ENCODE measurements at regions not wholly inside any gene's neighbourhood (a gene's known extent, or its start where the extent isn't known, plus 50 kb on each side); places are given as distances from the start of the nearest gene placed in this dataset.
"Not testable (repeated sequence)": the region's sequence is repeated elsewhere in the genome, so short reads cannot be mapped to it uniquely, and the experiment has no call there.

- ATAC-seq (no peak), DNase-seq (no peak)
- Mint-ChIP-seq H3K27me3 (peaks cover 17% of the 10 kb centered on the region), H3K4me3 (no peak overlapping the region), H3K4me1 (no peaks in the 10 kb centered on the region), H3K9me3 (ENCODE audit: low read depth) (no peaks in the 10 kb centered on the region), H3K27ac (no peak overlapping the region), H3K36me3 (ENCODE audit: low read depth) (no peaks in the 10 kb centered on the region)
- POLR2A ChIA-PET, result no interaction called here
- CTCF ChIA-PET, result no interaction called here
- intact Hi-C loops (cut with DNase I, micrococcal nuclease), result no loop called here
Observed at GRCh38 chr2:130289780-130290179, 52.9 kb upstream of the IMP4 start.

- no peaks in the 10 kb centered on the region for H3K9me3 Mint-ChIP-seq (ENCODE audit: low read depth)
- ChIA-PET CTCF (no interaction called here), POLR2A (no interaction called here)
- H3K27ac Mint-ChIP-seq, result no peak overlapping the region
- ATAC-seq, result no peak
- no peak overlapping the region for H3K4me3 Mint-ChIP-seq
- H3K36me3 Mint-ChIP-seq (ENCODE audit: low read depth), result no peaks in the 10 kb centered on the region
- intact Hi-C loops (cut with DNase I, micrococcal nuclease), result no loop called here
- H3K27me3 Mint-ChIP-seq, result peaks cover 10% of the 10 kb centered on the region
- H3K4me1 Mint-ChIP-seq, result no peaks in the 10 kb centered on the region
- DNase-seq, result no peak
Observed at GRCh38 chr2:130288467-130289403, 54.0 kb upstream of the IMP4 start.

GRCh38 chr2:130287656-130288026 lies 55.1 kb upstream of the IMP4 start:
- intact Hi-C loops (cut with DNase I, micrococcal nuclease), result no loop called here
- Mint-ChIP-seq H3K4me3 (no peak overlapping the region), H3K4me1 (no peaks in the 10 kb centered on the region), H3K27me3 (peaks cover 6% of the 10 kb centered on the region), H3K36me3 (ENCODE audit: low read depth) (no peaks in the 10 kb centered on the region), H3K9me3 (ENCODE audit: low read depth) (no peaks in the 10 kb centered on the region), H3K27ac (no peak overlapping the region)
- no peak for ATAC-seq
- no peak for DNase-seq
- POLR2A ChIA-PET, result no interaction called here
- CTCF ChIA-PET, result no interaction called here

DNA sequence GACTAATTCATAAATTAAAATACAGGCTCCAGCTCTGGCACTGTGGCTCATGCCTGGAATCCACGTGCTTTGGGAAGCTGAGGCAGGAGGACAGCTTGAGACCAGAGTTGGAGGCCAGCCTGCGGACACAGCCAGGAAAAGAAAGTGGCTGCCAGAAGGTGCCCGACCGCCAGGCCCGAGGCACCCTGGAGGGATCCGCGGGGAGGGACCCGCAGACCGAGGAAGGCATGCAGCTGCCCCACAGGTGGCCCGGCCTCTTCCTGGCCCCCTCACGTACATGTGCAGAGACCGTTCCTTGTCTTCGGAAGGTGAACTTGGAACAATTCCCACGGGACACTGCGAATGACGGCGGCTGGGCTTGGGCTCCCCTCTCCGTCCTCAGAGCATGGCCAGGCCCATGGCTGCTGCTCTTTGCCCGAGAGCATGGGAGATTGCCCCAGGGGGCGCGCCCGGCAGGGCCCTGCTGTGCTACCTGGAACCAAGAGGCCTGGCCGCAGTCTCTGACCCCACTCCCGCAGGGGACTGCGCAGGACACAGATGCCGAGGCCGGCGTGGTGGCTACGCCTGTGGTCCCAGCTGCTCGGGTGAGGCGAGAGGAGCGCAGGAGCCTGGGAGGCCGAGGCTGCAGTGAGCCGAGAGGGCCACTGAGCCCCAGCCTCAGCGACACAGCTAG lies 55.6 kb upstream of the IMP4 start:
- ChIA-PET CTCF (interaction anchor here (0.7 kb wide), 1 partner anchor 498 kb away, joined by 3 read pairs; no protein-coding TSS in a partner anchor), POLR2A (no interaction called here)
- DNase-seq (no peak), ATAC-seq (no peak)
- Mint-ChIP-seq H3K9me3 (ENCODE audit: low read depth) (no peaks in the 10 kb centered on the region), H3K27me3 (peaks cover 3% of the 10 kb centered on the region), H3K4me1 (no peaks in the 10 kb centered on the region), H3K4me3 (no peak overlapping the region), H3K36me3 (ENCODE audit: low read depth) (no peaks in the 10 kb centered on the region), H3K27ac (no peak overlapping the region)
- intact Hi-C loops (cut with DNase I, micrococcal nuclease), result no loop called here

GRCh38 chr2:130283341-130283869 lies 59.3 kb upstream of the IMP4 start:
- ATAC-seq; H3K4me3 Mint-ChIP-seq; CTCF ChIA-PET; H3K4me1 Mint-ChIP-seq; intact Hi-C loops (cut with DNase I, micrococcal nuclease); H3K36me3 Mint-ChIP-seq (ENCODE audit: low read depth); H3K27me3 Mint-ChIP-seq; DNase-seq; H3K27ac Mint-ChIP-seq; POLR2A ChIA-PET; H3K9me3 Mint-ChIP-seq (ENCODE audit: low read depth): not testable (repeated sequence)

DNA sequence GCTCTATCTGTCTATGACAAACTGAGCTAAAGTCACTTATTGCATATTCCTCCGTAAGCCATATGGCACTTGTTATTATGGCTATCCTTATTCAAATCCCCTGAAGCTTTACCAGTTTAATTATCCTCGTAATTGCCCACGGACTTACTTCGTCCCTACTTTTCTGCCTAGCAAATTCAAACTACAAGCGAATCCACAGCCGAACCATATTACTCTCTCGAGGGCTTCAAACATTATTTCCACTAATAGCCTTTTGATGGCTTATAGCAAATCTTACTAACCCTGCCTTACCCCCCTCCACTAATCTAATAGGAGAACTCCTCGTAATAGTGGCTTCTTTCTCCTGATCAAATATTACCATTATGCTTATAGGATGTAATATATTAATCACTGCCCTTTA lies 63.1 kb upstream of the IMP4 start:
- POLR2A ChIA-PET; H3K27ac Mint-ChIP-seq; ATAC-seq; CTCF ChIA-PET; DNase-seq; H3K36me3 Mint-ChIP-seq (ENCODE audit: low read depth); H3K27me3 Mint-ChIP-seq; intact Hi-C loops (cut with DNase I, micrococcal nuclease); H3K9me3 Mint-ChIP-seq (ENCODE audit: low read depth); H3K4me1 Mint-ChIP-seq; H3K4me3 Mint-ChIP-seq: not testable (repeated sequence)

- intact Hi-C loops (cut with DNase I, micrococcal nuclease); H3K4me3 Mint-ChIP-seq; H3K36me3 Mint-ChIP-seq (ENCODE audit: low read depth); ATAC-seq; H3K27me3 Mint-ChIP-seq; H3K4me1 Mint-ChIP-seq; CTCF ChIA-PET; POLR2A ChIA-PET; DNase-seq; H3K27ac Mint-ChIP-seq: not testable (repeated sequence)
- H3K9me3 Mint-ChIP-seq (ENCODE audit: low read depth), result peaks cover 11% of the 10 kb centered on the region
Observed at GRCh38 chr2:130268333-130268732, 70.1 kb upstream of the TUBA3E start.

- H3K4me3 Mint-ChIP-seq; ATAC-seq; POLR2A ChIA-PET; CTCF ChIA-PET; H3K36me3 Mint-ChIP-seq (ENCODE audit: low read depth); H3K27me3 Mint-ChIP-seq; H3K27ac Mint-ChIP-seq; DNase-seq; intact Hi-C loops (cut with DNase I, micrococcal nuclease); H3K4me1 Mint-ChIP-seq: not testable (repeated sequence)
- H3K9me3 Mint-ChIP-seq (ENCODE audit: low read depth), result peaks cover 11% of the 10 kb centered on the region
Observed at GRCh38 chr2:130267572-130267971, 69.3 kb upstream of the TUBA3E start.

DNA sequence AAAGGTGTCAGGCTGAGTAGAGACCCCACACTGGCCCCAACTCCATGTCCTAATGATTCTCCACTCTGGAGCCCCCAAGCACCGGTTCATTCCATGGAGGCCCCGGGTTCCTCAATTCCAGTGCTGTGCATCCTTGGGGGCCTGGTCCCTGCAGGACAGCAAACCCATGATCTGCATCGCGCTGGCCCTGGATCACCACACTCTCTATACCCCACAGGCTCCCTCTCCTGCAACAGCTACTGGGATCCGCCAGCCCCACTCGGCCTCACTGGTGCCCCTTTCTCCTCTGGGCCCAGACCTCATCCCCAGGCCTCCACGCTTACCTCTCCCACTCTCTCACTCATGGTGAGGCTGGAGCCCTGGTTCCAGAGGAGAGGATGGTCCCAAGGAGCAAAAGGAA lies 68.6 kb upstream of the TUBA3E start:
- DNase-seq; H3K4me3 Mint-ChIP-seq; H3K36me3 Mint-ChIP-seq (ENCODE audit: low read depth); CTCF ChIA-PET; ATAC-seq; H3K27me3 Mint-ChIP-seq; H3K27ac Mint-ChIP-seq; H3K4me1 Mint-ChIP-seq; intact Hi-C loops (cut with DNase I, micrococcal nuclease); POLR2A ChIA-PET: not testable (repeated sequence)
- peaks cover 11% of the 10 kb centered on the region for H3K9me3 Mint-ChIP-seq (ENCODE audit: low read depth)

DNA sequence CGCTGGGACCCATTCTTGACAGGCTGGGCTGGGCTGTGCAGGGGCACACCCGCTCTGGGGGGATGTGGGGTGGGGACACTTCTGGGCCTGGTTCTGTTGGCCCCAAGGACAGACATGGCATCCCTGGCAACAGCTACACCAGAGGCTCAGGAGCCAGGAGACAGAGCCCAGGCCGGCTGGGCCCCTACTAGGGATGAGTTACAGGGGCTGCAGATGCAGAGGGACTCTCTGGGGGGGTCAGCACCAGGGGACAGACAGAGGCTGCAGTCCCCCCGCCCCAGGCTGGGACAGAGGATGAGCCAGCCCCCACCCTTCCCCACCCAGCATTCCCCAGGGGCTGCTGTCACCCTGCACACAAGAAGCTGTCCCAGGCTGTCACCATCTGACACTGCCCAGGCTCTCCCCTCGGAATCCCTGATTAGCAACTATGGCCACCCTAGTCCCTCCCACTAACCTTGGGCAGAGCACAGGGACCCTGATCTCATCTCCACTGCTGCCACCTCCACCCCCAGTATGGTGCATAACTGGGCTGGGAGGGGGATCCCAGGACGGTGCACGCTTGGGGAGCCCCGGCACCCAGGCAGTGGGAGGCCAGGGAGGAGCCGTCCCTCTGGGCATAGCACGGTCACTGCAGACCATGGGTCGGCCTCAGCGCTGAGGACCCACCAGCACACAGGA lies 67.5 kb upstream of the TUBA3E start:
- POLR2A ChIA-PET; DNase-seq; ATAC-seq; H3K27me3 Mint-ChIP-seq; CTCF ChIA-PET; H3K9me3 Mint-ChIP-seq (ENCODE audit: low read depth); H3K4me3 Mint-ChIP-seq; H3K4me1 Mint-ChIP-seq; intact Hi-C loops (cut with DNase I, micrococcal nuclease); H3K27ac Mint-ChIP-seq; H3K36me3 Mint-ChIP-seq (ENCODE audit: low read depth): not testable (repeated sequence)

GRCh38 chr2:130264901-130265320 lies 66.7 kb upstream of the TUBA3E start:
- H3K4me1 Mint-ChIP-seq; H3K27me3 Mint-ChIP-seq; H3K4me3 Mint-ChIP-seq; ATAC-seq; intact Hi-C loops (cut with DNase I, micrococcal nuclease); POLR2A ChIA-PET; H3K36me3 Mint-ChIP-seq (ENCODE audit: low read depth); CTCF ChIA-PET; DNase-seq; H3K27ac Mint-ChIP-seq; H3K9me3 Mint-ChIP-seq (ENCODE audit: low read depth): not testable (repeated sequence)

DNA sequence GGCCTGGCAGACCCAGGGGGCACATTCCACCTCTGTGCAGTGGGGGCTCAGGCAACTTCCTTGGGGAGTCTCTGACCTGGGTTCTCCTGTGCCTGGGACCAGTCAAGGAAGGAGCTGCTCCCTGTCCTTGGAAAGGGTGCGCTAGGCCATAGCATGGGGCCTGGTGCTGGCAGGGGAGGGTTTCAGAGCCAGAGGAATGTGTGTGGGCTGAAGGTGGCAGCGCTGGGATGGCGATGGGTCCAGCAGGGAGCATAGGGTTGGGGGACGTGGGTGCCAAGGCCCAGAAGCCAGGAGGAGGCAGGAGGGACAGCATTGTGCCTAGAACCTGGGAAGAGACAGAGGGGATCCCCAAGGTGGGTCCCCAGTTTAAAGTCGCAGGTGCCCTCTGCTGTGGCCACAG lies 66.3 kb upstream of the TUBA3E start:
- Mint-ChIP-seq H3K36me3 (ENCODE audit: low read depth) (no peaks in the 10 kb centered on the region), H3K27me3 (peaks cover 8% of the 10 kb centered on the region), H3K9me3 (ENCODE audit: low read depth) (no peaks in the 10 kb centered on the region), H3K4me3 (no peak overlapping the region), H3K27ac (no peak overlapping the region), H3K4me1 (no peaks in the 10 kb centered on the region)
- intact Hi-C loops (cut with DNase I, micrococcal nuclease), result no loop called here
- ChIA-PET POLR2A (no interaction called here), CTCF (no interaction called here)
- ATAC-seq (no peak), DNase-seq (no peak)

Data from activated CD4-positive, alpha-beta T cell treated with anti-CD3 and anti-CD28 coated beads for 36 hours (primary cell).